ENCODE measurements at regions not wholly inside any gene's neighbourhood (a gene's known extent, or its start where the extent isn't known, plus 50 kb on each side); places are given as distances from the start of the nearest gene placed in this dataset.
"Not testable (repeated sequence)": the region's sequence is repeated elsewhere in the genome, so short reads cannot be mapped to it uniquely, and the experiment has no call there.

- no peaks in the 10 kb centered on the region for H3K4me1 ChIP-seq
These were observed 257.4 kb upstream of the USP25 start for GRCh38 chr21:15472108-15473040.

GRCh38 chr21:15477773-15478172 lies 252.0 kb upstream of the USP25 start:
- H3K9me3 ChIP-seq, H3K4me1 ChIP-seq, H3K27ac ChIP-seq, H3K4me3 ChIP-seq, ATAC-seq, H3K27me3 ChIP-seq, H3K36me3 ChIP-seq: not testable (repeated sequence)
- WGBS, 2 donors (ENCODE audit: low coverage in 1 of 2): 80 to 92% methylated on average over 2 to 3 of the region's 3 CpGs

More at GRCh38 chr21:15472108-15473040, 257.4 kb upstream of the USP25 start:
- H3K36me3 ChIP-seq: no peaks in the 10 kb centered on the region
- no peak overlapping the region for H3K4me3 ChIP-seq
- no peaks in the 10 kb centered on the region for H3K9me3 ChIP-seq
- no peak for ATAC-seq
- no peak for TF ChIP-seq POLR2A (IDR thresholded peaks at IDR 0.05)
- WGBS, 2 donors (ENCODE audit: low coverage in 1 of 2): 78 to 89% methylated on average over 5 to 6 of the region's 6 CpGs
- no peaks in the 10 kb centered on the region for H3K27me3 ChIP-seq
- no peak overlapping the region for H3K27ac ChIP-seq

DNA sequence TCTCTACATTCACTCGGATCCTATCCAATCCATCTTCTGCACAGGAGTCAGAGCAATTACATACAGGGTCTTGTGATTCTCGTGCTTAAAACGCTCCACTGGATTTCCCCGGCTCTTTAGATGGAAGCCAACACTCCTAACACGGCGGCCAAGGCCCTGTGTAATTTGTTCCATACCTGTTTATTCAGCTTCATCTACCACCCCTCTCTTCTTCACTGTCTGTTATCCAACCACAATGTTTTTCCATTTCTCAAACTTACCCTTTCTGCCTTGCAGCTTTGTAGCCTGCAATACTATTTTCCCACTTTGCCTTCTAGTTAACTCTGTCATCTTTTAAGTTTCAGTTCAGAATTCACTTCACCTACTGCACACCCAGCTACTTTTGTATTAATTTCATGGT lies 249.6 kb upstream of the USP25 start:
- no peaks in the 10 kb centered on the region for H3K27me3 ChIP-seq
- WGBS, 2 donors (ENCODE audit: low coverage in 1 of 2): 83 to 93% methylated on average over 6 of the region's 6 CpGs
- H3K36me3 ChIP-seq: no peaks in the 10 kb centered on the region
- H3K9me3 ChIP-seq: no peaks in the 10 kb centered on the region
- no peak overlapping the region for H3K27ac ChIP-seq
- no peak for ATAC-seq
- H3K4me1 ChIP-seq: no peaks in the 10 kb centered on the region
- no peak overlapping the region for H3K4me3 ChIP-seq
- TF ChIP-seq POLR2A (IDR thresholded peaks at IDR 0.05): no peak
- TF ChIP-seq POLR2AphosphoS5 (IDR thresholded peaks at IDR 0.05): no peak
- no peak for TF ChIP-seq CTCF (IDR thresholded peaks at IDR 0.05)
- TF ChIP-seq EP300 (IDR thresholded peaks at IDR 0.05): no peak

DNA sequence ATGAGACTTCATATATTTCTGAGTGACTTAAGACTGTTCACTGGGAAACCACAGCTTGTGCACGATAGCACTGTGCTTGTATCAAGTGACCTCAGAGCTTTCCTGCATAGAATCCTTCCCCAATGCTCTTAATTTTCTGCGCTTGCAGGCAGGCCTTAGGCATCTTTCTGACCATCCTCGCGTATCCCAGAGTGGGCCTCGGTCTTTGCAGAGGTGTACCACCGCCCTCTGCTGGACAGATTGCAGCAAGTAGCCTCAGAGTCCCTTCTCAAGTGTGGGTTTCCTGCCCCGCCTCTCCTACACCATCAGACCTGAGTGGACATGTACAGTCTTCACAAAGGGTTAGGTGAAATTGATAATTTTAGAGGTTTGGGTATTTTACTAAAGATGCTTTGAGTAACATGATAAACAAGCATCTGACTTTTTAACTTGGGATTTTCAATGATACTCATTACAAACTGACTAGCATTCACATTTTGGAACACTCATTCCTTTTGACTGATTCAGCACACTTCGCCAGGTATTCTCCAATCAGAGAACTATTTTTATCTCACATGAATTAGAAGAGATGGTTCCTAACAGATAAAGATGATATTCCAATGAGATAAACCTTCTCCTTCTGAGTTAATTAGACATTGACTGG lies 246.5 kb upstream of the USP25 start:
- peak; percentile 94 for ATAC-seq
- WGBS, 2 donors (ENCODE audit: low coverage in 1 of 2): 16 to 20% methylated on average over 3 to 8 of the region's 8 CpGs
- Histone ChIP-seq H3K27me3 (no peaks in the 10 kb centered on the region), H3K4me3 (no peak overlapping the region), H3K9me3 (no peaks in the 10 kb centered on the region), H3K4me1 (no peaks in the 10 kb centered on the region), H3K36me3 (no peaks in the 10 kb centered on the region), H3K27ac (no peak overlapping the region)
- peak; percentile 81 to 91 (median 87) for TF ChIP-seq CTCF (IDR thresholded peaks at IDR 0.05)
- TF ChIP-seq EP300 (IDR thresholded peaks at IDR 0.05): no peak

DNA sequence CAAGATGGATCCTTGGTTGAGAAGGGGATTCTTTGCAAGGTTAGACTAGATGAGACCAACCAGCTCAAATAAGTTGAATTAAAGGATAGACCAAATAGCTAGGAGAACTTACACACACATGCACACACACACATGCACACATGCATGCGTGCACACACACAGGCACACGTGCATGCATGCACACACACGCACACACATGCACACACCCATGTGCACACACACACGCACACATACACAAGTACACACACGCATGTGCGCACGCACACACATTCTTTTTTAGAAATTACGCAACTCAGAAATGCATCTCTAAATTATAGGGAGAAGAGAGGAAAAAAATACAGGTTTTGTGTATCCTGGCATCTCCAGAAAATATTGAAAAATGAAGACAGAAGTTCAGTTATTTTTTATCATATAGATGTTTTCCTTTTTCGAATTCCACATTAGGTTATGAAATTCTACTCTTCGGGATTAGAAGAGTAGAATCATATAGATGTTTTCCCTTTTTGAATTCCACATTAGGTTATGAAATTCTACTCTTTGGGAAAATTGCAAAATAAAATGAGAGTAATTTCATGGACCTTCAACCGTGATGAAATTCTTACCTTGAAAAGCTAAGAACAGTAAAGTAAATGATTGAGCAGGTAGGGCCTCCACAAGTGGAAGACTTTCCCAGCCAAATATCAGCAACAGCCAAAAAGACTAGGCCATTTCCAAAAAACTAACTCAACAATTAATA lies 243.2 kb upstream of the USP25 start:
- WGBS, 2 donors (ENCODE audit: low coverage in 1 of 2): 84 to 91% methylated on average over 8 to 11 of the region's 11 CpGs
- Histone ChIP-seq H3K36me3 (no peaks in the 10 kb centered on the region), H3K9me3 (no peaks in the 10 kb centered on the region), H3K27me3 (no peaks in the 10 kb centered on the region), H3K4me3 (no peak overlapping the region), H3K4me1 (no peaks in the 10 kb centered on the region), H3K27ac (no peak overlapping the region)
- TF ChIP-seq POLR2A (IDR thresholded peaks at IDR 0.05) (no peak), POLR2AphosphoS5 (IDR thresholded peaks at IDR 0.05) (no peak), EP300 (IDR thresholded peaks at IDR 0.05) (no peak), CTCF (IDR thresholded peaks at IDR 0.05) (no peak)
- no peak for ATAC-seq
